Upper lobe of right lung (tissue), 1 donor: ENCODE measurements at regions not wholly inside any gene's neighbourhood (a gene's known extent, or its start where the extent isn't known, plus 50 kb on each side); places are given as distances from the start of the nearest gene placed in this dataset.

Source experiments
- ATAC-seq: fragments of 200-7000 bp; cut with Tn5 transposase; one replicate; pipeline ENCODE4 v1.9.1; 2020; ENCODE audit warnings: mild to moderate bottlenecking, moderate library complexity
- DNase-seq: peaks from one replicate; pipeline ENCODE4 v3.0.0-alpha.2; 2020
- H3K27ac ChIP-seq: fragments of 200-600 bp; one replicate; pipeline ENCODE4 v1.8.0; 2022
- H3K27me3 ChIP-seq: fragments of 200-600 bp; one replicate; pipeline ENCODE4 v1.8.0; 2022; ENCODE audit warnings: mild to moderate bottlenecking
- H3K36me3 ChIP-seq: fragments of 200-600 bp; one replicate; pipeline ENCODE4 v1.8.0; 2022
- H3K4me1 ChIP-seq: fragments of 200-600 bp; one replicate; pipeline ENCODE4 v1.8.0; 2022
- H3K4me3 ChIP-seq: fragments of 200-600 bp; one replicate; pipeline ENCODE4 v1.8.0; 2022; ENCODE audit warnings: mild to moderate bottlenecking
- H3K9me3 ChIP-seq: fragments of 200-600 bp; one replicate; pipeline ENCODE4 v1.8.0; 2022
- intact Hi-C: fragments of 100-400 bp; cut with DNase I; formaldehyde crosslinking; loops from one replicate; pipeline ENCODE4 v1.11.0; 2022
- TF ChIP-seq, protein P1 (sequence below): fragments of 200-600 bp; IDR thresholded peaks from one replicate; pipeline ENCODE4 v1.8.0; 2022; ENCODE audit warnings: antibody characterized with exemption
- donor health status: DM: no; HTN: yes; CAD: no; lungs with severe emphysema.

DNA sequence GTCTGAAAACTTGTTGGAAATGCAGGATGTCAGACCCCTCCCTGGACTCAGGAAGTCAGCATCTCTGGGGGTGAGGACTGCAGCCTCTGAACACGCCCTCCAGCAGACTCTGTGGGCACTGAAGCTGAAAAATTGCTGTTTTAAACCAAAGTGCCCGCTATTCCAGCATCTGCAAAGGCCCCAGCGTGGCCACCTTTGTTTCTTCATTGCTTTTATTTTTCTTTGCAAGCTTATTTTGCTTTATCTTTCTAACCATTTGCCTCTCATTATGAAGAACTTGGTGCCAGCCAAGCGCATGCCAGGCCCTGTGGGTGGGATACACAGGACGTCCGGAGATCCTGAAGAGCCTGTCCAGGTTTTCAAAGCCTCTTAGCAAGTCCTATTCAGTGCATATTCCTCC, 203.9 kb upstream of the CST7 start:
- Histone ChIP-seq H3K4me1 (no peaks in the 10 kb centered on the region), H3K9me3 (no peaks in the 10 kb centered on the region)
- no peak for ATAC-seq

GRCh38 chr20:24745617-24746350, 203.3 kb upstream of the CST7 start:
- no peak for DNase-seq
- H3K9me3 ChIP-seq: no peaks in the 10 kb centered on the region
- TF ChIP-seq, protein P1, sequence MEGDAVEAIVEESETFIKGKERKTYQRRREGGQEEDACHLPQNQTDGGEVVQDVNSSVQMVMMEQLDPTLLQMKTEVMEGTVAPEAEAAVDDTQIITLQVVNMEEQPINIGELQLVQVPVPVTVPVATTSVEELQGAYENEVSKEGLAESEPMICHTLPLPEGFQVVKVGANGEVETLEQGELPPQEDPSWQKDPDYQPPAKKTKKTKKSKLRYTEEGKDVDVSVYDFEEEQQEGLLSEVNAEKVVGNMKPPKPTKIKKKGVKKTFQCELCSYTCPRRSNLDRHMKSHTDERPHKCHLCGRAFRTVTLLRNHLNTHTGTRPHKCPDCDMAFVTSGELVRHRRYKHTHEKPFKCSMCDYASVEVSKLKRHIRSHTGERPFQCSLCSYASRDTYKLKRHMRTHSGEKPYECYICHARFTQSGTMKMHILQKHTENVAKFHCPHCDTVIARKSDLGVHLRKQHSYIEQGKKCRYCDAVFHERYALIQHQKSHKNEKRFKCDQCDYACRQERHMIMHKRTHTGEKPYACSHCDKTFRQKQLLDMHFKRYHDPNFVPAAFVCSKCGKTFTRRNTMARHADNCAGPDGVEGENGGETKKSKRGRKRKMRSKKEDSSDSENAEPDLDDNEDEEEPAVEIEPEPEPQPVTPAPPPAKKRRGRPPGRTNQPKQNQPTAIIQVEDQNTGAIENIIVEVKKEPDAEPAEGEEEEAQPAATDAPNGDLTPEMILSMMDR: no peak
- no peak for ATAC-seq
- no peak overlapping the region for H3K4me3 ChIP-seq
- intact Hi-C loops: no loop called here
- no peaks in the 10 kb centered on the region for H3K4me1 ChIP-seq
- no peak overlapping the region for H3K27ac ChIP-seq
- peaks cover 5% of the 10 kb centered on the region for H3K27me3 ChIP-seq
- H3K36me3 ChIP-seq: no peaks in the 10 kb centered on the region

More for the DNA sequence above, 203.9 kb upstream of the CST7 start:
- intact Hi-C loops: no loop called here
- DNase-seq: no peak
- Histone ChIP-seq H3K27ac (no peak overlapping the region), H3K4me3 (no peak overlapping the region), H3K36me3 (no peaks in the 10 kb centered on the region), H3K27me3 (peaks cover 5% of the 10 kb centered on the region)
- TF ChIP-seq, protein P1: no peak

DNA sequence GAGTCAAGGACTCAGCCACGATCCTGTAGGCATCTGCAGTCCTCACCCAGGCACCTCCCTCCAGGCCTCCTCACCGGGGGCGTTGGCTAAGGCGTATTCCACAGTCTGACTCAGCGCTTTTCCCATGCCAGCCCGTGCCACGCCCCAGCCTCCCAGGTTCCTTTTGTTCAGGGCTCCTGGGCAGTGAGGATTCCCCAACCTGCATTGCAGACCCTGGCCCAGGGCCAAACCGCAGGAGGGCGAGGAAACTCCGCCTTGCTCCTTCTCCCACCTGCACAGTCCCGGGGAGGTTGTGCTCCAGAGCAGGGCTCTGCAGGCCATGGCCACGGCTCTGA, 202.8 kb upstream of the CST7 start:
- Histone ChIP-seq H3K27me3 (peaks cover 5% of the 10 kb centered on the region), H3K9me3 (no peaks in the 10 kb centered on the region), H3K27ac (no peak overlapping the region), H3K4me3 (no peak overlapping the region), H3K4me1 (no peaks in the 10 kb centered on the region), H3K36me3 (no peaks in the 10 kb centered on the region)
- DNase-seq (no peak), ATAC-seq (peak; percentile 69)
- intact Hi-C loops: no loop called here
- TF ChIP-seq, protein P1: no peak

GRCh38 chr20:24747010-24747712, 201.9 kb upstream of the CST7 start:
- no peaks in the 10 kb centered on the region for H3K36me3 ChIP-seq
- ATAC-seq (no peak), DNase-seq (no peak)
- H3K9me3 ChIP-seq: no peaks in the 10 kb centered on the region
- no peak overlapping the region for H3K27ac ChIP-seq
- no peak overlapping the region for H3K4me3 ChIP-seq
- H3K27me3 ChIP-seq: peaks cover 5% of the 10 kb centered on the region
- no peaks in the 10 kb centered on the region for H3K4me1 ChIP-seq
- intact Hi-C loops: no loop called here
- TF ChIP-seq, protein P1: no peak

DNA sequence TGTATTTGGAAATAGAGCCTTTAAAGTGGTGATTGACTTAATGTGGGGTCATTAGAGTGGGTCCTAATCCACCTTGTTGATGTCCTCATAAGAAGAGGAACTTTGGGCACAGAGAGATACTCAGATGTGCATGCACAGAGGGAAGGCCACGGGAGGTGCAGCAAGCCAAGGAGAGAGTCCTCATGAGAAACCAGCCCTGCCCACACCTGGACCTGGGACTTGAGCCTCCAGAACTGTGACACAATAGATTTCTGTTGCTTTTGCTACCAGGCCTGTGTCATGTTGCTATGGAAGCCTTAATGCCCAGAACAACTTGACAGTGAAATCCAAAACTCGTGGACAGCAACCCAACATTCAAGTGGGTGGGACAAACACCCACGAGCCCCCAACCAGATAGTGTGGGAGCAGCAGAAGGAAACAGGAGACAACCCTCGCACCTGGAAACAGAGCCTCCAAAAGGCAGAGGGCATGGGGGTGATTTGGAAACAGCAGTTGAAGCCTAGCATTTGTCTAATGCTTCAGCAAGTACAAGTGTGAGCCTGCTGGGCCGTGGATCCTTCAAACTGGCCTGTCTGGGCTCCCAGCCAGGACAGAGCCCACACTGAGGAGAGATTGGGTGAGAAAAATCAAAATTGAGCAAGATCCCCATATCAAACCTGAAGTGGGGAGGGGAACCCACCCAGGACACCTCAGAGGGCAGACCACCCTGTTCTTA, 201.0 kb upstream of the CST7 start:
- Histone ChIP-seq H3K4me1 (no peaks in the 10 kb centered on the region), H3K27me3 (peaks cover 5% of the 10 kb centered on the region), H3K27ac (no peak overlapping the region), H3K4me3 (no peak overlapping the region), H3K36me3 (no peaks in the 10 kb centered on the region), H3K9me3 (no peaks in the 10 kb centered on the region)
- DNase-seq (no peak), ATAC-seq (no peak)
- intact Hi-C loops: no loop called here
- TF ChIP-seq, protein P1: no peak
